HEK293 (cell line): ENCODE measurements at regions not wholly inside any gene's neighbourhood (a gene's known extent, or its start where the extent isn't known, plus 50 kb on each side); places are given as distances from the start of the nearest gene placed in this dataset.

ENCODE experiments used
- CTCF ChIA-PET: fragments of 350-600 bp; formaldehyde crosslinking; extraction: SDS; loops from one replicate; lab custom pipeline; 2021; ENCODE audit warnings: antibody characterized with exemption; lab: Yijun Ruan, JAX
- POLR2A ChIA-PET: fragments of 300-600 bp; formaldehyde crosslinking; extraction: SDS; loops from one replicate; lab custom pipeline; 2020; ENCODE audit warnings: antibody characterized with exemption, inconsistent platforms; lab: Yijun Ruan, JAX
- H3K27ac ChIP-seq: fragments of 200-500 bp; sonication (Bioruptor generic); 2 replicates; pipeline ENCODE4 v1.5.1; 2014; ENCODE audit warnings: low read depth, low read length, control low read depth, inconsistent platforms; ENCODE audit errors: extremely low read depth
- H3K36me3 ChIP-seq, 2 experiments: fragments of 200-500 bp in 1 of 2; sonication (Bioruptor generic) in 1 of 2; 1 replicate in 1 of 2; 2 replicates in 1 of 2; pipeline ENCODE4 v1.5.1; 2014 to 2017; ENCODE audit warnings: inconsistent platforms in 2 of 2, low read length in 2 of 2; ENCODE audit not compliant: control insufficient read depth in 2 of 2, insufficient read depth in 1 of 2
- H3K4me1 ChIP-seq: fragments of 200-500 bp; sonication (Bioruptor generic); 2 replicates; pipeline ENCODE4 v1.5.1; 2014; ENCODE audit warnings: mild to moderate bottlenecking, low read length, inconsistent platforms; ENCODE audit not compliant: control insufficient read depth, insufficient read depth
- H3K4me3 ChIP-seq: 2 replicates; pipeline ENCODE4 v1.5.1; 2011; ENCODE audit warnings: low read depth, mild to moderate bottlenecking, control low read depth, low read length, moderate library complexity
- H3K9me3 ChIP-seq: fragments of 200-500 bp; sonication (Bioruptor generic); 2 replicates; pipeline ENCODE4 v1.5.1; 2014; ENCODE audit warnings: low read depth, low read length, inconsistent platforms; ENCODE audit not compliant: control insufficient read depth, insufficient read depth
- ATF2 ChIP-seq: fragments of 450-650 bp; formaldehyde crosslinking; IDR thresholded peaks from 2 replicates; pipeline ENCODE4 v1.5.1; 2016; ENCODE audit warnings: missing biosample characterization, missing genetic modification characterization, low read depth
- GFI1B ChIP-seq: fragments of 450-650 bp; formaldehyde crosslinking; IDR thresholded peaks from 2 replicates; pipeline ENCODE4 v1.5.1; 2016; ENCODE audit warnings: missing biosample characterization, missing genetic modification characterization
- HIC1 ChIP-seq: fragments of 450-650 bp; formaldehyde crosslinking; IDR thresholded peaks from 2 replicates; pipeline ENCODE4 v1.5.1; 2016; ENCODE audit warnings: missing biosample characterization, missing genetic modification characterization
- INSM2 ChIP-seq: fragments of 450-650 bp; formaldehyde crosslinking; IDR thresholded peaks from 2 replicates; pipeline ENCODE4 v1.5.1; 2016; ENCODE audit warnings: missing biosample characterization, missing genetic modification characterization
- SP2 ChIP-seq: fragments of 450-650 bp; formaldehyde crosslinking; IDR thresholded peaks from 2 replicates; pipeline ENCODE4 v1.5.1; 2016; ENCODE audit warnings: missing biosample characterization, missing genetic modification characterization
- TRIM28 ChIP-seq: IDR thresholded peaks from 2 replicates; pipeline ENCODE4 v1.6.1; 2011; ENCODE audit warnings: low read length, control low read depth, borderline replicate concordance
- ZBTB26 ChIP-seq: fragments of 450-650 bp; formaldehyde crosslinking; optimal IDR thresholded peaks from 2 replicates; pipeline ENCODE3; 2016; ENCODE audit warnings: missing biosample characterization, mild to moderate bottlenecking, missing genetic modification characterization
- ZBTB44 ChIP-seq: fragments of 450-650 bp; IDR thresholded peaks from 2 replicates; pipeline ENCODE4 v1.5.1; 2018; ENCODE audit warnings: missing biosample characterization, mild to moderate bottlenecking, missing genetic modification characterization
- ZBTB49 ChIP-seq: fragments of 450-650 bp; formaldehyde crosslinking; IDR thresholded peaks from 2 replicates; pipeline ENCODE4 v1.5.1; 2016; ENCODE audit warnings: missing biosample characterization, missing genetic modification characterization, low read depth
- ZNF169 ChIP-seq: fragments of 450-650 bp; formaldehyde crosslinking; IDR thresholded peaks from 2 replicates; pipeline ENCODE4 v1.5.1; 2016; ENCODE audit warnings: missing biosample characterization, missing genetic modification characterization
- ZNF311 ChIP-seq: fragments of 450-650 bp; formaldehyde crosslinking; IDR thresholded peaks from 2 replicates; pipeline ENCODE4 v1.5.1; 2017; ENCODE audit warnings: missing biosample characterization, missing genetic modification characterization, borderline replicate concordance
- ZNF366 ChIP-seq: fragments of 450-650 bp; formaldehyde crosslinking; conservative IDR thresholded peaks from 2 replicates; pipeline ENCODE4 v1.5.1; 2016; ENCODE audit warnings: missing biosample characterization, missing genetic modification characterization
- ZNF473 ChIP-seq: fragments of 450-650 bp; formaldehyde crosslinking; IDR thresholded peaks from 2 replicates; pipeline ENCODE4 v1.5.1; 2017; ENCODE audit warnings: missing biosample characterization, missing genetic modification characterization
- ZNF521 ChIP-seq: fragments of 450-650 bp; formaldehyde crosslinking; IDR thresholded peaks from 2 replicates; pipeline ENCODE4 v1.5.1; 2017; ENCODE audit warnings: missing biosample characterization, mild to moderate bottlenecking, missing genetic modification characterization
- ZNF561 ChIP-seq: fragments of 450-650 bp; IDR thresholded peaks from 2 replicates; pipeline ENCODE4 v1.5.1; 2018; ENCODE audit warnings: missing biosample characterization, missing genetic modification characterization, borderline replicate concordance
- ZNF621 ChIP-seq: fragments of 450-650 bp; formaldehyde crosslinking; IDR thresholded peaks from 2 replicates; pipeline ENCODE4 v1.5.1; 2017; ENCODE audit warnings: missing biosample characterization, missing genetic modification characterization
- ZNF629 ChIP-seq: fragments of 450-650 bp; formaldehyde crosslinking; IDR thresholded peaks from 2 replicates; pipeline ENCODE4 v1.5.1; 2017; ENCODE audit warnings: missing biosample characterization, missing genetic modification characterization
- ZNF658 ChIP-seq: fragments of 450-650 bp; formaldehyde crosslinking; IDR thresholded peaks from 2 replicates; pipeline ENCODE4; 2016; ENCODE audit warnings: missing biosample characterization, missing genetic modification characterization
- ZNF704 ChIP-seq: fragments of 450-650 bp; formaldehyde crosslinking; IDR thresholded peaks from 2 replicates; pipeline ENCODE4 v1.5.1; 2016; ENCODE audit warnings: missing biosample characterization, missing genetic modification characterization
- ZSCAN4 ChIP-seq: fragments of 450-650 bp; formaldehyde crosslinking; IDR thresholded peaks from 2 replicates; pipeline ENCODE4 v1.5.1; 2017; ENCODE audit warnings: missing biosample characterization, missing genetic modification characterization

- no peak for TF ChIP-seq ZBTB49
- no peak for TF ChIP-seq ZBTB26 (tag by site-specific recombination)
- no peak for TF ChIP-seq TRIM28
Observed at GRCh38 chr11:34811858-34812257, 104.3 kb downstream of the APIP start (continued).

- H3K4me3 ChIP-seq: no peak overlapping the region
- no peak for TF ChIP-seq ZNF658 (tag by site-specific recombination)
- TF ChIP-seq ZNF521 (tag by site-specific recombination): no peak
- no peak for TF ChIP-seq ZNF629 (tag by site-specific recombination)
- TF ChIP-seq ZNF366 (tag by site-specific recombination): no peak
- no peak for TF ChIP-seq HIC1 (tag by site-specific recombination)
- no peak for TF ChIP-seq SP2
- TF ChIP-seq ZNF473 (tag by site-specific recombination): no peak
- TF ChIP-seq ZNF169 (tag by site-specific recombination): no peak
- TF ChIP-seq GFI1B (tag by site-specific recombination): no peak
- no peak for TF ChIP-seq INSM2 (tag by site-specific recombination)
- TF ChIP-seq ZSCAN4 (tag by site-specific recombination): no peak
- TF ChIP-seq ZBTB44 (tag by site-specific recombination): no peak
- no peak for TF ChIP-seq ZNF704 (tag by site-specific recombination)
- TF ChIP-seq ZNF561 (tag by site-specific recombination): no peak
- no peak for TF ChIP-seq ATF2 (tag by site-specific recombination)
- TF ChIP-seq ZNF311 (tag by site-specific recombination): no peak
- no peak for TF ChIP-seq ZNF621 (tag by site-specific recombination)
- no peaks in the 10 kb centered on the region for H3K9me3 ChIP-seq
- ChIA-PET CTCF (no interaction called here), POLR2A (no interaction called here)
- H3K4me1 ChIP-seq: no peaks in the 10 kb centered on the region
- no peak overlapping the region for H3K27ac ChIP-seq
- no peaks in the 10 kb centered on the region for H3K36me3 ChIP-seq
Observed at GRCh38 chr11:34810107-34810562, 106.0 kb downstream of the APIP start.
